NB4 (cell line): ENCODE measurements at regions not wholly inside any gene's neighbourhood (a gene's known extent, or its start where the extent isn't known, plus 50 kb on each side); places are given as distances from the start of the nearest gene placed in this dataset.

Source experiments
- DNase-seq: peaks from one replicate; pipeline ENCODE4 v3.0.0; 2010; ENCODE audit warnings: low read depth
- H3K4me3 ChIP-seq: one replicate; pipeline ENCODE4 v1.5.1; 2011; ENCODE audit warnings: mild to moderate bottlenecking, low read depth, low read length, moderate library complexity
- MYC ChIP-seq: IDR thresholded peaks from 2 replicates; pipeline ENCODE4 v1.6.1; 2011; ENCODE audit warnings: low read depth, low read length
- POLR2A ChIP-seq: IDR thresholded peaks from 2 replicates; pipeline ENCODE4 v1.6.1; 2011; ENCODE audit warnings: mild to moderate bottlenecking; ENCODE audit not compliant: insufficient read length; ENCODE audit errors: extremely low read depth
- TF ChIP-seq, protein P1 (sequence below): IDR thresholded peaks from one replicate; pipeline ENCODE4 v1.5.1; 2012; ENCODE audit warnings: low read depth, low read length
- TF ChIP-seq, protein P2 (sequence below): IDR thresholded peaks from 2 replicates; pipeline ENCODE4 v1.6.1; 2011; ENCODE audit warnings: low read depth, low read length

DNA sequence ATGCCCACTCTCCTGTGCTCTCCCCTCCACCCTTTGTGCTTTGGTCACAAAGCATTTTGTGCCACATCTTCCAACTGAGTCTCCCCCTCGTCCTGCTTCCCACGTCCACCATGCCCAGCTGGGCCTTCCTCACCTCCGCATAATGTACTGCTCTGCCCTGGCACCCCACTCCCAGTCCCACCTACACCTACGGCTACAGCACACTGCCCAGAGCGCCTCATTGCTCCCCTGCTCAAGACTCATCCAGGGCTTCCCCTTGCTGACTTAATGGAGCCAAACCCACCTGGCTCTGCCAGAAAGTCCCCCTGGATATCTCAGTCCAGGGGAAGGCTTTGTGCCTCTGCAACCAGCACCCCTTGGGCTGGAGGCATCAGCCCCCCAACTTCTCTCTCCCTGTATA lies 299.2 kb upstream of the ZMIZ1 start:
- TF ChIP-seq MYC (no peak), POLR2A (no peak)
- TF ChIP-seq, protein P1, sequence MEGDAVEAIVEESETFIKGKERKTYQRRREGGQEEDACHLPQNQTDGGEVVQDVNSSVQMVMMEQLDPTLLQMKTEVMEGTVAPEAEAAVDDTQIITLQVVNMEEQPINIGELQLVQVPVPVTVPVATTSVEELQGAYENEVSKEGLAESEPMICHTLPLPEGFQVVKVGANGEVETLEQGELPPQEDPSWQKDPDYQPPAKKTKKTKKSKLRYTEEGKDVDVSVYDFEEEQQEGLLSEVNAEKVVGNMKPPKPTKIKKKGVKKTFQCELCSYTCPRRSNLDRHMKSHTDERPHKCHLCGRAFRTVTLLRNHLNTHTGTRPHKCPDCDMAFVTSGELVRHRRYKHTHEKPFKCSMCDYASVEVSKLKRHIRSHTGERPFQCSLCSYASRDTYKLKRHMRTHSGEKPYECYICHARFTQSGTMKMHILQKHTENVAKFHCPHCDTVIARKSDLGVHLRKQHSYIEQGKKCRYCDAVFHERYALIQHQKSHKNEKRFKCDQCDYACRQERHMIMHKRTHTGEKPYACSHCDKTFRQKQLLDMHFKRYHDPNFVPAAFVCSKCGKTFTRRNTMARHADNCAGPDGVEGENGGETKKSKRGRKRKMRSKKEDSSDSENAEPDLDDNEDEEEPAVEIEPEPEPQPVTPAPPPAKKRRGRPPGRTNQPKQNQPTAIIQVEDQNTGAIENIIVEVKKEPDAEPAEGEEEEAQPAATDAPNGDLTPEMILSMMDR = no peak
- TF ChIP-seq, protein P2, sequence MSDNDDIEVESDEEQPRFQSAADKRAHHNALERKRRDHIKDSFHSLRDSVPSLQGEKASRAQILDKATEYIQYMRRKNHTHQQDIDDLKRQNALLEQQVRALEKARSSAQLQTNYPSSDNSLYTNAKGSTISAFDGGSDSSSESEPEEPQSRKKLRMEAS = no peak
- no peak for DNase-seq
- no peak overlapping the region for H3K4me3 ChIP-seq

DNA sequence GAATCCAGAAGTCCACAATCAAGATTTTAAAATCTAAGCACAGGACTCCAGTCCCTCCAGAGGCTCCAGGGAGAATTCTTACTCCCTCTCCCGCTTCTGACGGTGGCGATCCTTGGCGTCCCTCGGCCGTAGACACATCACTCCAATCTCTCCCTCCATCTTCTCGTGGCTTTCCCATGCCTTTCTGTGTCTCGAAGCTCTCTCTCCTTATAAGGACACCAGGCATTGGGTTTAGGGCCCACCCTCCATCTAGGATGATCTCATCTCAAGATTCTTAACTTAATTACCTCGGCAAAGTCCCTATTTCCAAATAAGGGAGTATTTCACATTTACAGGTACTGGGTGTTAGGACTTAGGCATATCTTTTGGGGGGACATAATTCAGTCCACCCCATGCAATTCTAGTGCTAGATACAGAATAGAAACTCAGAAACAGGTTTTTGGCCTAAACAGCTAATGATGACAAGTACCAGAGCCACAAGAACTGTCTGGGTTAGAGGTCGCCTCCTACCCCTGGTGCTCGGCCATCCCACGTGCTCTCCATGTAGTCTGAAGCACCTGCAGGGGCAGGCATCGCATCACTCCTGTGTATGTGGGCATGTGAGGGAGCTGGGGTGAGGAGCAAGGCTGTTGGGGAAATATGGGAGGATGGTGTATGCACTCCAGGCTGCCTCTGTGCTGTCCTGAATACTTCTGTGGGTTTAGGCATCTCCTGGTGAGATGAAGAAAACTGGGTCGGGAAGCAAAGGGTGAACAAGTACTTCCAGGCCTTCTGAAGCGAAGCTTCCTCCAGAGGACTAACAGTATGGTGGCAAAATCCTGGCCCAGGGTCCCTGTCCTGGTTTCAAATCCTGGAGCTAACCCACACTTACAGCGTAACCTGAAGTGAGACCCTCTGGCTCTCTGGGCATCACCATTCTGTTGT lies 298.3 kb upstream of the ZMIZ1 start:
- TF ChIP-seq POLR2A (no peak), MYC (no peak)
- TF ChIP-seq, protein P1 = no peak
- TF ChIP-seq, protein P2 = no peak
- H3K4me3 ChIP-seq = no peak overlapping the region
- no peak for DNase-seq

DNA sequence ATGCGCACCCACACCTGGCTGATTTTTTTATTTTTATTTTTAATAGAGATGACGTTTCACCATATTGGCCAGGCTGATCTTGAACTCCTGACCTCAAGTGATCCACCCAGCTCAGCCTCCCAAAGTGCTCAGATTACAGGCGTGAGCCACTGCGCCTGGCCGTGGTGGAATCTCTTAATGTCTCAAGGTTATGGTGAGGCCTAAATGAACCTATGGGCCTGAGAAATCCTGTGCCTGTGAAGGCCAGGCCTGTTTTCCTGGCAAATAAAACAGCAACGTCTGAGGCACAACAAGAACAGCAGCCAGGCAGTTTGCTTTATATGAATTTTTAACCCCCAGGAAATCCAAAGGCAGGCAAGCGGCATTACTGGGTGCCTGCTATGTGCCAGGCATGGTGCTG lies 297.5 kb upstream of the ZMIZ1 start:
- DNase-seq = no peak
- no peak for TF ChIP-seq MYC
- TF ChIP-seq, protein P2 = no peak
- no peak for TF ChIP-seq POLR2A
- TF ChIP-seq, protein P1 = no peak
- H3K4me3 ChIP-seq = no peak overlapping the region

DNA sequence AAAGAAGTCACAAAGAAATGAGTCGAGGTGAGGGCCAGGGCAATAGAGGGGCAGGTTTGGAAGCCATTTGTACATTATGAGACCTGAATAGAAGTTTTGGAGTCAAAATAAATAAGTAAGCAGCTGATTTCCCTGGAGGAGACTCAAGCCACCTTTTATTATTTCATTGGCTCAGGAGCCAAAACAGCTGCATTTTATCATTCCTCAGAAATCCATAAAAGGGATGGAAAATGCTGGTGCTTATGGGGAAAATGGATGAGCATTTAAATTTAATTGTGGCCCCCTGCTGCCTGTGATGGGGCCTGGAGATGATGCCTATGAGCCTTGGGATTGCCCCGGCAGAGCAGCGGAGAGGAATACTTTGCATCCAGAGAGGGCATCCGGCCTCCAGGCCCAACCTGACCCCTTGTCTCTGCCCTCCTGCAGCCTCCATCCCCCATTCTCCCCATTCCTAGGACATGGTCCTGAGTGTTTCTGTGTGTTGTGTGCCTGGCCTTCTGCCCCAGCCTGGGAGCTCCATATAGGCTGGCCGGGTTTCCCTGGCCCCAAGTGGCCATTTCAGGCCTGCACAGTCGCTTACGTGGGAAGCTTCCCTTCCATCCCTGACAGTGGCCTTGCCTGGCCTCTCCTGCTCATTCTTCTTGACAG lies 296.8 kb upstream of the ZMIZ1 start:
- no peak for DNase-seq
- no peak for TF ChIP-seq POLR2A
- TF ChIP-seq MYC = no peak
- TF ChIP-seq, protein P2 = no peak
- TF ChIP-seq, protein P1 = no peak
- no peak overlapping the region for H3K4me3 ChIP-seq

DNA sequence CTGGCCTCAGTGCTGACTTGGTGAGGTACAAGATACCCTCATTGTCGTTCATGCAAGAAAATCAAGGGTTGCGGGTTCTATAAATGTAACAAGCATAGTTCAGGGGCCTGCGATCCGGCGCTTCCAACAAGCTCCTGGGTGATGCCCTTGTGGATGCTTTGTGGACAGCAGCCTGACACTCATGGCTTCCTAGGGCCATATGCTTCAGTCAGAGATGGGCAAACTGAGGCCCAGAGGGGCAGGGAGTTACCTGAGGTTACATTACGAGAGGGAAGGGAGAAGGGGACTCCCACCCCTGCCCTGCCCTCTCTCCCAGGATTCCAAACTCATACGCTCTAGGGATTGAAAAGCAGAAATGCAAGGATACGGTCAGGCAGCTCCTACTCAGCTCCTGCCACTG lies 296.3 kb upstream of the ZMIZ1 start:
- no peak overlapping the region for H3K4me3 ChIP-seq
- TF ChIP-seq MYC (no peak), POLR2A (no peak)
- TF ChIP-seq, protein P2 = no peak
- TF ChIP-seq, protein P1 = no peak
- no peak for DNase-seq
